Gastroesophageal sphincter (tissue), 3 donors: ENCODE measurements at regions not wholly inside any gene's neighbourhood (a gene's known extent, or its start where the extent isn't known, plus 50 kb on each side); places are given as distances from the start of the nearest gene placed in this dataset.

Experiments
- EP300 ChIP-seq: sonication (generic); formaldehyde crosslinking; IDR thresholded peaks from one replicate; pipeline ENCODE4 v1.6.1; 2017; ENCODE audit warnings: antibody characterized with exemption, mild to moderate bottlenecking
- POLR2A ChIP-seq, 2 donors: fragments of 450-650 bp; IDR thresholded peaks; one replicate each; pipeline ENCODE4 v1.6.1; 2017; ENCODE audit warnings: antibody characterized with exemption in 2 of 2, mild to moderate bottlenecking in 2 of 2, moderate library complexity in 1 of 2
- POLR2AphosphoS5 ChIP-seq: sonication (generic); formaldehyde crosslinking; IDR thresholded peaks from one replicate; pipeline ENCODE4 v1.6.1; 2017; ENCODE audit warnings: antibody characterized with exemption
- TF ChIP-seq, protein P1 (sequence below), 4 experiments: fragments of 200-600 bp in 2 of 4; fragments of 450-650 bp in 2 of 4; sonication (generic) in 1 of 4; IDR thresholded peaks; one replicate each; pipeline ENCODE4 v1.5.1; 2017 to 2019; ENCODE audit warnings: antibody characterized with exemption in 4 of 4, mild to moderate bottlenecking in 2 of 4, moderate library complexity in 2 of 4

DNA sequence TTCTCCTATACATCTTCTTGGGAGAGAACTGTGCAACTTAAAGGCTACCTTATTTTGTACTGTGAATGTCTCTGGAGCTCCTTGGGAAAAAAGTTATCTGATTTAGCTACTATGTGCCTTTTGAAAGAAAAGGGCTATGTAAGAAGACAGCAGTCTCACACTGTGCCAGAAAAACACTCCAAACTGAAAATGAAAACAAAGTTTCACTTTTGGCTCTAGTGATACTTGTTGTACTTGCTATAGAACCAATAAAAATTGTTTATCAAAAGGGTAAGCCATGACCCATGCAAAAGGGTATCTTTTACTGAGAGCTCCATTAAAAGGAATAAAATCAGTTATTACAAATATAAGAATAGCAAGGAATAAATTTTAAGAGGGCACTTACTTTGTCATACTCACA lies 2270.0 kb downstream of the ARAP2 start:
- TF ChIP-seq POLR2AphosphoS5 (no peak), EP300 (no peak), POLR2A (IDR thresholded peaks at IDR 0.05) (no peak)
- TF ChIP-seq, protein P1, sequence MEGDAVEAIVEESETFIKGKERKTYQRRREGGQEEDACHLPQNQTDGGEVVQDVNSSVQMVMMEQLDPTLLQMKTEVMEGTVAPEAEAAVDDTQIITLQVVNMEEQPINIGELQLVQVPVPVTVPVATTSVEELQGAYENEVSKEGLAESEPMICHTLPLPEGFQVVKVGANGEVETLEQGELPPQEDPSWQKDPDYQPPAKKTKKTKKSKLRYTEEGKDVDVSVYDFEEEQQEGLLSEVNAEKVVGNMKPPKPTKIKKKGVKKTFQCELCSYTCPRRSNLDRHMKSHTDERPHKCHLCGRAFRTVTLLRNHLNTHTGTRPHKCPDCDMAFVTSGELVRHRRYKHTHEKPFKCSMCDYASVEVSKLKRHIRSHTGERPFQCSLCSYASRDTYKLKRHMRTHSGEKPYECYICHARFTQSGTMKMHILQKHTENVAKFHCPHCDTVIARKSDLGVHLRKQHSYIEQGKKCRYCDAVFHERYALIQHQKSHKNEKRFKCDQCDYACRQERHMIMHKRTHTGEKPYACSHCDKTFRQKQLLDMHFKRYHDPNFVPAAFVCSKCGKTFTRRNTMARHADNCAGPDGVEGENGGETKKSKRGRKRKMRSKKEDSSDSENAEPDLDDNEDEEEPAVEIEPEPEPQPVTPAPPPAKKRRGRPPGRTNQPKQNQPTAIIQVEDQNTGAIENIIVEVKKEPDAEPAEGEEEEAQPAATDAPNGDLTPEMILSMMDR (IDR thresholded peaks at IDR 0.05) = no peak
